ENCODE measurements at regions not wholly inside any gene's neighbourhood (a gene's known extent, or its start where the extent isn't known, plus 50 kb on each side); places are given as distances from the start of the nearest gene placed in this dataset.
A peak's percentile ranks its signal among the peaks of the same experiment; 100 is the strongest.

DNA sequence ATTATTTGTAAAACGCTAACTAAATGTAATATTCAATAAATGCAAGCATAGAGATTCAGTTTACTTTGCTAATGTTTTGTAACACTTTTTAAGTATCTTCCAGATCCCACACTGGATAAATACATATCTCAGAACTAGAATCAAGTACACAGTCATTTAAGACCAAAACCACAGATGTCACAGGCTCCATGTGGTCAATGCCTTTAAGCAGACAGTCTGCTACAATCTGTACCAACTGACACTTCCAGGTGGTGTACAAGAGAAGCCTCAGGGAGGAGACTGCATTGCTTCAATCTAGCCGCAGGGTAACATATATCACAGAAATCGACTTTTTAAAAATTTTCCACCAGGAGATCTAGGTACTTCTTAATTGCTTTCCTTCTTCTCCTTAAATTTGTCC lies 229.6 kb upstream of the DIAPH2 start:
- ATAC-seq: no peak
- no TSS peak for BruUV-seq (replicated peaks)

DNA sequence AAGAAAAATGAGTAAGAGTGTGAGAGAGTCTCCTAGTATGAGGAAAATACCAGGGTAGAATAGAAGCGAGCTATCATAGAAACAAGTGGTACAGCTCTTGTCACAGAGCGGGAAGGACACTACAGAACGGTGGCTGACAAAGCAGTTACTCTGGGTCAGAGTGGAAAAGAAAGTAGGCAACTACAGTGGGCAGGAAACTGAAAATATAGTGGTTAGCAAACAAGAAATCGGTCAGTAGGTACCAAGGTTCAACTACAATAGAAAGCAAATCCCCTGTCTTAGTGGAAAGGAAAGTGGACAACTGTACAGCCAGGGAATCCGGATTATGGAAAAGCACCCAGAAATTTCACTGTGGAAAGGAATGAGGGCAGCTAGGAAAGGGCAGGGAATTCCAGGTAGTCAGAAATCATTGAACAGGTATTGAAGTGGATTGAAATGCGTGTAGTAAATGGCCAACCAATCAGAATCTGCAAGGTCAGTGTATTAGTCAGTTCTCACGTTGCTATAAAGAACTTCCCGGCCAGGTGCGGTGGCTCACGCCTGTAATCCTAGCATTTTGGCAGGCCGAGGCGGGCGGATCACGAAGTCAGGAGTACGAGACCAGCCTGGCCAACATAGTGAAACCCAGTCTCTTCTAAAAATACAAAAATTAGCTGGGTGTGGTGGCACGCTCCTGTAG lies 219.6 kb upstream of the DIAPH2 start:
- Histone ChIP-seq H3K79me2 (ENCODE audit: low read length) (no peaks in the 10 kb centered on the region), H3K36me3 (ENCODE audit: low read depth, low read length) (no peaks in the 10 kb centered on the region), H3F3A (ENCODE audit: low read length, unreplicated experiment) (no peaks in the 10 kb centered on the region), H3K9me3 (ENCODE audit: low read length) (no peaks in the 10 kb centered on the region), H4K20me1 (ENCODE audit: low read length) (no peaks in the 10 kb centered on the region), H3K27me3 (ENCODE audit: low read length) (no peaks in the 10 kb centered on the region), H3K9me2 (replicated peaks; ENCODE audit: low read length) (no peaks in the 10 kb centered on the region), H3K4me3 (ENCODE audit: low read length) (no peak overlapping the region), H3K4me1 (ENCODE audit: insufficient read depth, low read length) (no peaks in the 10 kb centered on the region), H2AFZ (ENCODE audit: low read length) (no peak overlapping the region), H3K9ac (ENCODE audit: low read length) (no peak overlapping the region), H3K27ac (ENCODE audit: low read length) (no peak overlapping the region), H3K4me2 (ENCODE audit: low read length) (no peak overlapping the region)
- TF ChIP-seq EZH2 (IDR thresholded peaks at IDR 0.05; ENCODE audit: low read length, unreplicated experiment) (no peak), EZH2phosphoT487 (IDR thresholded peaks at IDR 0.05; ENCODE audit: borderline replicate concordance, low read length) (no peak)
- TF ChIP-seq, protein P1, sequence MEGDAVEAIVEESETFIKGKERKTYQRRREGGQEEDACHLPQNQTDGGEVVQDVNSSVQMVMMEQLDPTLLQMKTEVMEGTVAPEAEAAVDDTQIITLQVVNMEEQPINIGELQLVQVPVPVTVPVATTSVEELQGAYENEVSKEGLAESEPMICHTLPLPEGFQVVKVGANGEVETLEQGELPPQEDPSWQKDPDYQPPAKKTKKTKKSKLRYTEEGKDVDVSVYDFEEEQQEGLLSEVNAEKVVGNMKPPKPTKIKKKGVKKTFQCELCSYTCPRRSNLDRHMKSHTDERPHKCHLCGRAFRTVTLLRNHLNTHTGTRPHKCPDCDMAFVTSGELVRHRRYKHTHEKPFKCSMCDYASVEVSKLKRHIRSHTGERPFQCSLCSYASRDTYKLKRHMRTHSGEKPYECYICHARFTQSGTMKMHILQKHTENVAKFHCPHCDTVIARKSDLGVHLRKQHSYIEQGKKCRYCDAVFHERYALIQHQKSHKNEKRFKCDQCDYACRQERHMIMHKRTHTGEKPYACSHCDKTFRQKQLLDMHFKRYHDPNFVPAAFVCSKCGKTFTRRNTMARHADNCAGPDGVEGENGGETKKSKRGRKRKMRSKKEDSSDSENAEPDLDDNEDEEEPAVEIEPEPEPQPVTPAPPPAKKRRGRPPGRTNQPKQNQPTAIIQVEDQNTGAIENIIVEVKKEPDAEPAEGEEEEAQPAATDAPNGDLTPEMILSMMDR (conservative IDR thresholded peaks at IDR 0.05; ENCODE audit: low read depth, low read length): no peak
- intact Hi-C loops (cut with micrococcal nuclease): no loop called here
- ChIA-PET POLR2A (ENCODE audit: unreplicated experiment) (no interaction called here), CTCF (no interaction called here)
- BruUV-seq (replicated peaks): no TSS peak
- ATAC-seq (no peak), DNase-seq (no peak)

More for the DNA sequence above, 229.6 kb upstream of the DIAPH2 start:
- H3K9ac ChIP-seq (ENCODE audit: low read length): no peak overlapping the region
- no peak overlapping the region for H3K4me2 ChIP-seq (ENCODE audit: low read length)
- POLR2A ChIA-PET (ENCODE audit: unreplicated experiment): no interaction called here
- H3K27me3 ChIP-seq (ENCODE audit: low read length): no peaks in the 10 kb centered on the region
- DNase-seq: no peak
- H2AFZ ChIP-seq (ENCODE audit: low read length): no peak overlapping the region
- H3K4me3 ChIP-seq (ENCODE audit: low read length): no peak overlapping the region
- no peaks in the 10 kb centered on the region for H3K36me3 ChIP-seq (ENCODE audit: low read depth, low read length)
- TF ChIP-seq EZH2 (IDR thresholded peaks at IDR 0.05; ENCODE audit: low read length, unreplicated experiment): no peak
- no peaks in the 10 kb centered on the region for H4K20me1 ChIP-seq (ENCODE audit: low read length)
- no peak overlapping the region for H3K27ac ChIP-seq (ENCODE audit: low read length)
- no peaks in the 10 kb centered on the region for H3K9me2 ChIP-seq (replicated peaks; ENCODE audit: low read length)
- no peaks in the 10 kb centered on the region for H3K79me2 ChIP-seq (ENCODE audit: low read length)
- intact Hi-C loops (cut with micrococcal nuclease): no loop called here
- CTCF ChIA-PET: no interaction called here
- H3F3A ChIP-seq (ENCODE audit: low read length, unreplicated experiment): no peaks in the 10 kb centered on the region
- H3K4me1 ChIP-seq (ENCODE audit: insufficient read depth, low read length): no peaks in the 10 kb centered on the region
- H3K9me3 ChIP-seq (ENCODE audit: low read length): no peaks in the 10 kb centered on the region

DNA sequence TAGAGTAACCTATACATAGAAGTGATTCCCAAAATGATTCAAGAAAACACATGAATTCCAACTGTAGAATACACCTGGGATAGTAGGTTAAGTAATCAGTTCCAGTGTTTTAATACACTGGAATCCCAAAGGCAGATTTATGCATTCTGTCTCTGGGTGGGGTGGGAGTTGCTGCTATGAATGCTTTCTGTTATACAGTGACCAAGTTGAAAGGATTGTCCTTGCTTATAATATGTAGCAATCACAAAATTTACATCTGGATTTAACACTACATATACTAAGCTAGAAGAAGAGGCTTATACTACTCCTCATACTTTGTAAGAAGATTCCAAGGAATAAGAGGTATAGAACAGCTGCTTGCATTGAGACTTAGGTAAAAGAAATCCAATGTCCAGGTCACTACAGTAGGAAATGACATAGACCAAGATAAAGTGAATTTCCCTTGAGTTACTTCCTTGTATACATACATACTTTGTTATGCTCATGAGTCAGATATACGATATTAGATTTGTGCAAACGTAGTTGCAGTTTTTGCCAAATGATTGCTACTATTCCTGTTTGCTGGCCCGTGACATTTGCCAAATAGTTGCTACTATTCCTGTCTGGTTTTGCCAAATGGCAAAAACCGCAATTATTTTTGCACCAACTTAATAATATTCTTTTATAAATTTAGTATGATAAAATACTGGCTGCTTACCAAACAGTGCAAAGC lies 210.5 kb upstream of the DIAPH2 start:
- intact Hi-C loops (cut with micrococcal nuclease): loop anchor here (1.0 to 10.0 kb wide), 4 partner anchors 65 to 241 kb away; partner anchors contain the start of gene DIAPH2
- no peaks in the 10 kb centered on the region for H3K27me3 ChIP-seq (ENCODE audit: low read length)
- H3K4me3 ChIP-seq (ENCODE audit: low read length): no peak overlapping the region
- peak overlapping the region; percentile 69 for H3K4me2 ChIP-seq (ENCODE audit: low read length)
- no peak overlapping the region for H2AFZ ChIP-seq (ENCODE audit: low read length)
- TF ChIP-seq EZH2phosphoT487 (IDR thresholded peaks at IDR 0.05; ENCODE audit: borderline replicate concordance, low read length) (no peak), EZH2 (IDR thresholded peaks at IDR 0.05; ENCODE audit: low read length, unreplicated experiment) (no peak)
- TF ChIP-seq, protein P1 (conservative IDR thresholded peaks at IDR 0.05; ENCODE audit: low read depth, low read length): no peak
- no peaks in the 10 kb centered on the region for H3K9me3 ChIP-seq (ENCODE audit: low read length)
- CTCF ChIA-PET: no interaction called here
- peaks cover 25% of the 10 kb centered on the region for H3K4me1 ChIP-seq (ENCODE audit: insufficient read depth, low read length)
- H3K9me2 ChIP-seq (replicated peaks; ENCODE audit: low read length): no peaks in the 10 kb centered on the region
- H3K27ac ChIP-seq (ENCODE audit: low read length): peak overlapping the region; percentile 97
- ATAC-seq (peak; percentile 91), DNase-seq (peak; percentile 85)
- no peaks in the 10 kb centered on the region for H3K79me2 ChIP-seq (ENCODE audit: low read length)
- H3K36me3 ChIP-seq (ENCODE audit: low read depth, low read length): no peaks in the 10 kb centered on the region
- BruUV-seq (replicated peaks): no TSS peak
- peak overlapping the region; percentile 59 for H3K9ac ChIP-seq (ENCODE audit: low read length)
- H3F3A ChIP-seq (ENCODE audit: low read length, unreplicated experiment): no peaks in the 10 kb centered on the region
- no peaks in the 10 kb centered on the region for H4K20me1 ChIP-seq (ENCODE audit: low read length)
- POLR2A ChIA-PET (ENCODE audit: unreplicated experiment): interaction anchor here (0.6 kb wide), 1 partner anchor 65 kb away, joined by 3 read pairs; no protein-coding TSS in a partner anchor
